MV-4-11 (cell line): ENCODE measurements at regions not wholly inside any gene's neighbourhood (a gene's known extent, or its start where the extent isn't known, plus 50 kb on each side); places are given as distances from the start of the nearest gene placed in this dataset.
"Not testable (repeated sequence)": the region's sequence is repeated elsewhere in the genome, so short reads cannot be mapped to it uniquely, and the experiment has no call there.

Source experiments
- DNase-seq: peaks from one replicate; lab custom pipeline; 2025; lab: John Stamatoyannopoulos, UW

- DNase-seq, result not testable (repeated sequence)
Measured at GRCh38 chr19:34871911-34872310, 54.8 kb upstream of the ZNF30 start.

DNA sequence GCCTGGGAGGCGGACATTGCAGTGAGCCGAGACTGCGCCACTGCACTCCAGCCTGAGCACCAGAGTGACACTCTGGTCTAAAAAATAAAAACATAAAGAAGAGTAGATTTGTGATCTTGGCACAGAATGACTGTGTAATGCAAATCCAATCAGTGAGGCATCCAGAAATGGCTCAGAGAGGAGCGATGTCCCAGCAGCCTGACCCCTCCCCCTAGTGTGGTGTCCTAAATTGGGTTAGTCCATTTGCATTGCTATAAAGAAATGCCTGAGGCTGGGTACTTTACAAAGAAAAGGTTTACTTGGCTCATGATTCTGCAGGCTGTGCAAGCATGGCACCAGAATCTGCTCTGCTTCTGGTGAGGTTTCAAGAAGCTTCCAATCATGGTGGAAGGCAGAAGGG is 59.1 kb upstream of the ZNF30 start:
- DNase-seq, result no peak

- not testable (repeated sequence) for DNase-seq
Measured at GRCh38 chr19:34865225-34865624, 61.5 kb upstream of the ZNF30 start.

DNA sequence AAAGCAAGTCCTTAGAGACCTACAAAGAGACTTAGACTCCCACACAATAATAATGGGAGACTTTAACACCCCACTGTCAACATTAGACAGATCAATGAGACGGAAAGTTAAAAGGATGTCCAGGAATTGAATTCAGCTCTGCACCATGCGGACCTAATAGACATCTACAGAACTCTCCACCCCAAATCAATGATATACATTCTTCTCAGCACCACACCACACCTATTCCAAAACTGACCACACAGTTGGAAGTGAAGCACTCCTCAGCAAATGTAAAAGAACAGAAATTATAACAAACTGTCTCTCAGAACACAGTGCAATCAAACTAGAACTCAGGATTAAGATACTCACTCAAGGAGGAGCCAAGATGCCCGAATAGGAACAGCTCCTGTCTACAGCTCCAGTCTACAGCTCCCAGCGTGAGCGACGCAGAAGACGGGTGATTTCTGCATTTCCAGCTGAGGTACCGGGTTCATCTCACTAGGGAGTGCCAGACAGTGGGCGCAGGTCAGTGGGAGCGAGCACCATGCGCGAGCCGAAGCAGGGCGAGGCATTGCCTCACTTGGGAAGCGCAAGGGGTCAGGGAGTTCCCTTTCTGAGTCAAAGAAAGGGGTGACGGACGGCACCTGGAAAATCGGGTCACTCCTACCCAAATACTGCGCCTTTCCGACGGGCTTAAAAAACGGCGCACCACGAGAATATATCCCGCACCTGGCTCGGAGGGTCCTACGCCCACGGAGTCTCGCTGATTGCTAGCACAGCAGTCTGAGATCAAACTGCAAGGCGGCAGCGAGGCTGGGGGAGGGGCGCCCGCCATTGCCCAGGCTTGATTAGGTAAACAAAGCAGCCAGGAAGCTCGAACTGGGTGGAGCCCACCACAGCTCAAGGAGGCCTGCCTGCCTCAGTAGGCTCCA is 66.6 kb upstream of the ZNF30 start:
- DNase-seq, result not testable (repeated sequence)

GRCh38 chr19:34859325-34859724 is 67.4 kb upstream of the ZNF30 start:
- DNase-seq, result not testable (repeated sequence)

DNA sequence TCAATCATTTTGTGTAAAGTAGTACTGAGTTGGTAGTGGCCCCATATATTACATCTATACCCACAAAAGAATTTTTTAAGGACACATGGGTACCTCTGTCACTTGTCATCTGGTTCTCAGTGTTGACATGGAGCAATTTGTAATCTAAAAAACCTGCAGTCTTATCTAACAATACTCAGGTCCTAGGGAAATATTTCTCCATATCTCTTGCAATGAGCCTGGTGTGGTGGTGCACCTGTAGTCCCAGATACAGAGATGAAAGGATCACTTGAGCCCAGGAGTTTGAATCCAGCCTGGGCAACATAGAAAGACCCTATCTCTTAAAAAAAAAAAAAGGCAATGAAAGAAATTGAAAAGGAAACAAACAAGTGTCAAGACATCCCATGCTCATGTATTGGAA is 70.7 kb upstream of the ZNF30 start:
- no peak for DNase-seq

DNA sequence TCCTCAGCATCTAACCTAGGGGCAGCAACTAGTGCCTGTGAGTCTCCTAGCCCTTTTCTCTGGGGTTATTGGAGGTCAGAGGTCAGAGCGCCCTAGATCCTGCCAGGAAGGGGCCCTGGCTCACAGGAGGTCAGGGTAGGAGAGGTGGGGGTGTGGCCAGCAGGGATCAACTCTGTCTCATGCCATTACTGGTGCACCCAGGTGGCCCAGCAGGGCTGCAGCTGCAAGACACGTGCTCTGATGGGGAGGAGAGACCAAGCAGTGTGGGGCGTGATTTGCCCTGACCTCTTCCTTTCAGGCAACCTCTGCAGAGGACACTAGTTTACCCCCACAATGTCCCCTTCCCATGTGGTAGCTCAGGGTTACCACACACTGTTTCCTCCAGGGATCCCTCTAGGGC is 73.3 kb upstream of the ZNF30 start:
- no peak for DNase-seq

GRCh38 chr19:34852669-34853068 is 74.0 kb upstream of the ZNF30 start:
- DNase-seq, result no peak

GRCh38 chr19:34851277-34851804 is 75.4 kb upstream of the ZNF30 start:
- no peak for DNase-seq

DNA sequence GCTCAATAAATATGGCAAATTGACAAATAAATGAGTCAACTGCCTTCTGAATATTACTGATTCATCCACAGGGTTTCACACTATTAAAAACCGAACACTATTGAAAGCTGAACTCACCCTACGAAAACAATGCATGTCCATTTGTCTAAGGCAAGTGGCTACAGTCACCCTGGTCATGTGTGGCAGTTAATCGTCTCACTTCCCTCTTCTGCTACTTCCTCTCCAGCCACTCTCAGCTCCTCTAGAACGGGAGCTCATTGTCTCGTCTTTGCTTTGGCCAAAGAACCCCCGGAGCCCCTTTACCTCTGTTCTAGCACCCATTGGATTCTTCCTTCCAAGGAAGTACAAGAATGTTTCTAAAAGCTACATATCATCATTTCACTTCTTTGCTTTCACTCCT is 74.4 kb upstream of the ZNF599 start:
- DNase-seq, result peak; percentile 54

- DNase-seq, result no peak
Measured at GRCh38 chr19:34844277-34844676, 71.3 kb upstream of the ZNF599 start.

- DNase-seq, result no peak
Measured at GRCh38 chr19:34841780-34842179, 68.8 kb upstream of the ZNF599 start.

DNA sequence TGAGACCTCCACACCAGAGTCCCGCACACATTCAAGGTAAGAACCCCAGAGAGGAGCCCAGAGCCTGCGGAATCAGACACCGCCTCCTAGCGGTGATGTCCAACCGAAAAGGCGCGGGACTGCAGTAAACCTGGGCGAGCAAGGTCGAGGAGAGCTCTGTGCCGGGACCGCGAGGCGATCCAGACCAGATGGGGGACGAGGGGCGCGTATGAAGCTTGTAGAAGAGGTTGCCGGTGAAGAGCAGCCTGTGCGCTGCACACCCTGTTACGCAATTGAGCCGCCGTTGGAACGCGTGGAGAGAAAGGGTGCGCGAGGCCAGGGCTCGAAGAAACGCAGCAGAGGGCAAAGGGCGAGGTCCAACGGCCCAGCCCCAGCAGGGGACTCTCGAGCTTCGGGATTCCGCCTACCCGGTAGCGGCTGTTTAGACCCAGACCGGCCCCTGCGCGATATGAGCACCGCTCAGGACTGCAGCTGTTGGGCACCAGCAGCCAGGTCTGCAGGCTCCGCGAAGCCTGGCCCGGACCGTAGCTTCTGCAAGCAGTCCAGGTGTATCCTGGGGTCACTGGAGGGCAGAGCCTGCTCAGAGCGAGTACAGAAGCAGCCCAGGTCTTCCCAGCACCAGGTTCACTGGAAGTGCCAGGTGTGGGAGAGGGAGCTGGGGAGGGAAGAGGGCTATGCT is 65.9 kb upstream of the ZNF599 start:
- DNase-seq, result no peak

DNA sequence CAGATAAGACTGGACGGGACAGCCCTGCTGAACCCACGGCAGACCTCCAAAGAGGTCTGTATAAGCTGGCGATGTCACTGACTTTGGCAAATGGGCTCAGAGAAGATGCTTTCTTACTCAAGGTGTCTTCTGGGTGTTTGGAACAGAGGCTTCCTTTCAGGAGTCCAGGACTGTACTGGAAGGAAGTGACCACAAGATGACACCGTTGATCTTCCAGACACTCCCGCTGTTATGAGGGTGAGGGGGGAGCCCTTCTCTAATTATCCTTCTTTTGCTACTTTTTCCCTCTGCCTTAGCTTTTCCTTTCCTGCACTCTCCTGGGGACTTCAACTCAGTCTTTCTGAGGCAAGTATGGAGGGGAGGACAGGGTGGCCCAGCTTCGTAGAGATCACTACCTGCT is 65.2 kb upstream of the ZNF599 start:
- no peak for DNase-seq

GRCh38 chr19:34837262-34837661 is 64.2 kb upstream of the ZNF599 start:
- DNase-seq, result no peak

DNA sequence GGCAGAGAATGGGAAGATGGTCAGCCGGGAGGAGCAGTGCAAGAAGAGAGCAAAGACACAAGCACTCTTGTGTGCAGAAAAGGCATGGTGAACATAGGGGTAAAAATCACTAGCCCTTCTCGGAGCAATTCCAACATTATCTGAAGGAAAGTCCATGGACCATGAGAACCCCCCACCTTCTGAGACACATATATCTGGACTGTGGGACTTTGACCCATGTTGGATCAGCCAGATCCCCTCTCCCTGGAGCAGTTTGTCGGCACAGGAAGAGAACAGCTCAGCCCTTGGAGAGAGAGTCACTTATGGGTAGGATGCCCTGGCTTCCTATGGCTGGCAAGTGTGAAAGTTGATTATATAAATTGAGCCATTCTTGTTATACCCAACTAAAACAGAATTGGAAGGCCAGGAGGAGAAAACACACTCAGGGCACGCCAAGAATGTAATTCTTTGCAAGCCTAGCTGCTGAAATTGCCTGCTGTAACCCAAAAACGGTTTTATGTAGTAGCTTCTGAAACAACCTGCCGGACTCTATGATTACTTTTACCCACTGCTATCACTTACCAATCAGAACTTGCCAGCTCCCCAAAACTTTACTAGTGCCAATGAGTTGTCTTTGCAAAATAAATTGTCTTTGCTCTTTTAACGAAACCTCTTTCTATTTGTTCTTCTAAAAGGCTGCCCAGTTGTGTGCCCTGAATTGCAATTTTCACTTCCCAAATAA is 62.8 kb upstream of the ZNF599 start:
- no peak for DNase-seq

GRCh38 chr19:34834472-34835061 is 61.6 kb upstream of the ZNF599 start:
- DNase-seq, result no peak

GRCh38 chr19:34832581-34833112 is 59.6 kb upstream of the ZNF599 start:
- DNase-seq, result no peak

- no peak for DNase-seq
Measured at GRCh38 chr19:34831714-34832113, 58.7 kb upstream of the ZNF599 start.

DNA sequence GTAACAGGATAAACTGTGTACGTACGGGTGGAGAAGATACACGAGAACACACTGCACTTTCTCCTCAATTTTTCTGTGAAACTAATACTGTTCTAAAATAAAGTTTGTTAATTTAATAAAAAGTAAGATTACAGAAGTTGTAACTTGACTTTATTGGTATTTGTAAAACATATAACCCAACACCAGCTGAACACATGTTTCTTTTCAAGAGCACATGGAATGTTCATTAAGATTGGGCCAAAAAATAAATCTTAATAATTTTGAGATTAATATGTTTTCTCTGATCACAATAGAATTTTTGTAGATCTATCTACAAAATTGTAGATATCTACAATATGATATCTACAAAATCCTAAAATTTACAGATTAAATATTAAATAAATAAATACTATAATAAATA is 55.1 kb upstream of the ZNF599 start:
- no peak for DNase-seq

- DNase-seq, result no peak
Measured at GRCh38 chr19:34825212-34825611, 52.2 kb upstream of the ZNF599 start.

DNA sequence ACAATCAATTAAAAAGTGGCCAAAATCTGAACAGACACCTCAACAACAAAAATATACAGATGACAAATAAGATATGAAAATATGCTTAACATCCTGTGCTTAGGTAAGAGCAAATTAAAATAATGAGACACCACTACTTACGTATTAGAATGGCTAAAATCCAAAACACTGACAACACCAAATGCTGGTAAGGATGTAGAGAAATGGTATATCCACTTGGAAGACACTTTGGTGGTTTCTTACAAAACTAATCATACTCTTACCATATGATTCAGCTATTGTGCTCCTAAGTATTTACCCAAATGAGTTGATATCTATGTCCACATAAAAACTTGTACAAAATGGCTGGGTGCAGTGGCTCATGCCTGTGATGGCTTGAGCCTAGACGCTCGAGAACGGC is 51.7 kb upstream of the ZNF599 start:
- no peak for DNase-seq
